SK-N-MC (cell line): ENCODE measurements at regions not wholly inside any gene's neighbourhood (a gene's known extent, or its start where the extent isn't known, plus 50 kb on each side); places are given as distances from the start of the nearest gene placed in this dataset.

Experiments
- EZH2 ChIP-seq: fragments of 200-600 bp; sonication (generic); IDR thresholded peaks from one replicate; pipeline ENCODE4 v1.6.1; 2017; ENCODE audit warnings: antibody characterized with exemption
- POLR2AphosphoS5 ChIP-seq: IDR thresholded peaks from 2 replicates; pipeline ENCODE4 v1.6.1; 2012; ENCODE audit warnings: mild to moderate bottlenecking, low read depth, low read length, borderline replicate concordance

- no peak for TF ChIP-seq POLR2AphosphoS5
- no peak for TF ChIP-seq EZH2
These were observed 1307.2 kb downstream of the CDH8 start for GRCh38 chr16:60729051-60729450.
